Neuronal stem cell (in vitro differentiated cells): ENCODE measurements at regions not wholly inside any gene's neighbourhood (a gene's known extent, or its start where the extent isn't known, plus 50 kb on each side); places are given as distances from the start of the nearest gene placed in this dataset.

ENCODE experiments used
- DNase-seq: peaks from one replicate; pipeline ENCODE4 v3.0.0-alpha.2; 2013; ENCODE audit warnings: low spot score
- H2AFZ ChIP-seq: one replicate; pipeline ENCODE4 v1.6.1; 2013; ENCODE audit warnings: mild to moderate bottlenecking, low read length, inconsistent platforms
- H2AK5ac ChIP-seq: 2 replicates; pipeline ENCODE4 v1.6.1; 2013; ENCODE audit warnings: low read depth, mild to moderate bottlenecking, inconsistent platforms, low read length, moderate library complexity, mixed read lengths
- H2BK120ac ChIP-seq: 2 replicates; pipeline ENCODE4 v1.6.1; 2013; ENCODE audit warnings: low read depth, mild to moderate bottlenecking, inconsistent platforms, low read length, moderate library complexity, mixed read lengths
- H2BK12ac ChIP-seq: one replicate; pipeline ENCODE4 v1.6.1; 2013; ENCODE audit warnings: low read length, inconsistent platforms
- H2BK15ac ChIP-seq: 2 replicates; pipeline ENCODE4 v1.6.1; 2013; ENCODE audit warnings: mild to moderate bottlenecking, low read length, inconsistent platforms, mixed read lengths
- H2BK5ac ChIP-seq: one replicate; pipeline ENCODE4 v1.6.1; 2013; ENCODE audit warnings: inconsistent platforms, mild to moderate bottlenecking, low read length, moderate library complexity
- H3K14ac ChIP-seq: one replicate; pipeline ENCODE4 v1.6.1; 2013; ENCODE audit warnings: low read length, inconsistent platforms
- H3K18ac ChIP-seq: 2 replicates; pipeline ENCODE4 v1.6.1; 2013; ENCODE audit warnings: low read length, inconsistent platforms
- H3K23ac ChIP-seq: 2 replicates; pipeline ENCODE4 v1.6.1; 2013; ENCODE audit warnings: low read depth, mild to moderate bottlenecking, mixed read lengths, low read length, inconsistent platforms; ENCODE audit not compliant: poor library complexity
- H3K27ac ChIP-seq: replicated peaks from 3 replicates; pipeline ENCODE4 v1.5.1; 2013; ENCODE audit warnings: low read length, inconsistent platforms
- H3K27me3 ChIP-seq, 3 experiments: 2 replicates each; pipeline ENCODE4 v1.6.1; 2013; ENCODE audit warnings: low read length in 3 of 3, mild to moderate bottlenecking in 2 of 3, inconsistent platforms in 1 of 3, low read depth in 1 of 3, mixed read lengths in 1 of 3, moderate library complexity in 1 of 3; ENCODE audit not compliant: control insufficient read depth in 3 of 3, insufficient read depth in 3 of 3
- H3K36me3 ChIP-seq, 2 donors: replicated peaks in 1 of 2; 2 replicates each; pipeline ENCODE4 v1.6.1; 2013; ENCODE audit warnings: low read length in 2 of 2; ENCODE audit not compliant: control insufficient read depth in 2 of 2, insufficient read depth in 2 of 2
- H3K4ac ChIP-seq: 2 replicates; pipeline ENCODE4 v1.6.1; 2013; ENCODE audit warnings: inconsistent platforms, mild to moderate bottlenecking, low read length, moderate library complexity
- H3K4me1 ChIP-seq, 2 donors: 1 replicate in 1 of 2; 2 replicates in 1 of 2; pipeline ENCODE4 v1.6.1; 2013; ENCODE audit warnings: low read length in 2 of 2, low read depth in 1 of 2; ENCODE audit not compliant: control insufficient read depth in 2 of 2, insufficient read depth in 1 of 2
- H3K4me2 ChIP-seq: one replicate; pipeline ENCODE4 v1.6.1; 2013; ENCODE audit warnings: mild to moderate bottlenecking, low read length, inconsistent platforms; ENCODE audit not compliant: insufficient read depth, poor library complexity, severe bottlenecking
- H3K4me3 ChIP-seq, 2 donors: 2 replicates each; pipeline ENCODE4 v1.5.1; 2013; ENCODE audit warnings: low read length in 2 of 2, mild to moderate bottlenecking in 2 of 2, inconsistent platforms in 1 of 2, moderate library complexity in 1 of 2
- H3K79me1 ChIP-seq: one replicate; pipeline ENCODE4 v1.6.1; 2013; ENCODE audit warnings: low read depth, mild to moderate bottlenecking, inconsistent platforms, low read length, moderate library complexity
- H3K9ac ChIP-seq: one replicate; pipeline ENCODE4 v1.6.1; 2013; ENCODE audit warnings: mild to moderate bottlenecking, low read depth, low read length, inconsistent platforms; ENCODE audit not compliant: poor library complexity
- H3K9me3 ChIP-seq, 2 donors: replicated peaks in 1 of 2; 2 replicates each; pipeline versions ENCODE3 to v1.6.1; 2013; ENCODE audit warnings: low read length in 2 of 2, mild to moderate bottlenecking in 2 of 2, inconsistent platforms in 1 of 2, low read depth in 1 of 2, mixed read lengths in 1 of 2, moderate library complexity in 1 of 2; ENCODE audit not compliant: control insufficient read depth in 2 of 2, insufficient read depth in 1 of 2
- H4K8ac ChIP-seq: one replicate; pipeline ENCODE4 v1.6.1; 2013; ENCODE audit warnings: low read depth, mild to moderate bottlenecking, inconsistent platforms, low read length, moderate library complexity
- H4K91ac ChIP-seq: one replicate; pipeline ENCODE4 v1.6.1; 2013; ENCODE audit warnings: low read length, low read depth, mild to moderate bottlenecking, inconsistent platforms; ENCODE audit not compliant: poor library complexity
- WGBS, 2 donors: extraction: QIAGEN DNeasy Blood & Tissue Kit; methylation state at CpG; one replicate each; pipeline ENCODE4 v1.1.7; 2013; ENCODE audit warnings: missing lambda C conversion rate in 2 of 2, mixed read lengths in 1 of 2; ENCODE audit not compliant: insufficient read length in 2 of 2, insufficient replicate concordance in 1 of 2; ENCODE audit errors: extremely low coverage in 2 of 2; 5-methylcytosine and 5-hydroxymethylcytosine counted together

DNA sequence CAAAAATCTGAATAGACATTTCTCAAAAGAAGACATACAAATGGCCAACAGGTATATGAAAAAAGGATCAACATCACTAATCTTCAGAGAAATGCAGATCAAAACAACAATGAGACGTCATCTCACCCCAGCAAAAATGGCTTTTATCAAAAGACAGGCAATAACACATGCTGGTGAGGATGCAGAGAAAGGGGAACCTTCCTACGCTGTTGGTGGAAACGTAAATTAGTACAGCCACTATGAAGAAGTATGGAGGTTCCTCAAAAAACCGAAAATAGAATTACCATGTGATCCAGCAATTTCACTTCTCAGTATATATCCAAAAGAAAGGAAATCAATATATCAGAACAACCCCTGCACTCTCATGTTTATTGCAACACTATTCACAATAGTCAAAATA, 65.1 kb upstream of the ATP1B1 start:
- DNase-seq: no peak
- H3K36me3 ChIP-seq: no peaks in the 10 kb centered on the region
- no peak overlapping the region for H2BK15ac ChIP-seq
- H3K4me2 ChIP-seq: no peak overlapping the region
- no peak overlapping the region for H3K14ac ChIP-seq
- no peak overlapping the region for H4K91ac ChIP-seq
- H3K23ac ChIP-seq: no peak overlapping the region
- no peak overlapping the region for H3K18ac ChIP-seq
- no peak overlapping the region for H2BK12ac ChIP-seq
- no peak overlapping the region for H2BK5ac ChIP-seq
- no peak overlapping the region for H2AFZ ChIP-seq
- H3K79me1 ChIP-seq: no peaks in the 10 kb centered on the region
- H3K27ac ChIP-seq: no peak overlapping the region
- no peak overlapping the region for H2BK120ac ChIP-seq
- no peaks in the 10 kb centered on the region for H3K27me3 ChIP-seq
- no peak overlapping the region for H4K8ac ChIP-seq
- no peaks in the 10 kb centered on the region for H3K4me1 ChIP-seq
- H2AK5ac ChIP-seq: no peak overlapping the region
- no CpG with 5 or more reads among the region's 4 CpGs for WGBS, 2 donors
- H3K9me3 ChIP-seq: no peaks in the 10 kb centered on the region
- H3K4me3 ChIP-seq: no peak overlapping the region
- H3K4ac ChIP-seq: no peak overlapping the region
- H3K9ac ChIP-seq: no peak overlapping the region

DNA sequence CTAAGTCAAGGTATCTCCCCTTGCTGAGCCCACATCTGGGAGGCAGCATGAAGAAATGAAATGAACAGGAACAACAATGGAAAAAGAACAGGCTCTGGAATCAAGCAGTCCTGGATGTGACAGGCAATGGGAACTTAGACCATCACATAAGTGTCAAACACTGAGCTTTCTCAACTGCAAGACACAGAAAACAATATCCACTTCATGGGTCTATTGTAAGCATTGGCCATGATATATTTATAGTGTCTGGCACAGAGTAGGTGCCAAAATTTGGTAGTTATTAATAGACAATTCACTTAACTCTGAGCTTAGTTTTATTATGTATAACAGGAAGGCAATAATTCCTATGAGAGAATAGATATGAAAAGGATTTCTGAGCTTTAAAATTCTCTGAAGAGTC, 64.1 kb upstream of the ATP1B1 start:
- Histone ChIP-seq H2BK5ac (no peak overlapping the region), H3K27ac (no peak overlapping the region), H3K18ac (no peak overlapping the region), H3K9me3 (no peaks in the 10 kb centered on the region), H3K14ac (no peak overlapping the region), H3K9ac (no peak overlapping the region), H3K27me3 (no peaks in the 10 kb centered on the region), H2AFZ (no peak overlapping the region), H4K8ac (no peak overlapping the region), H3K4me2 (no peak overlapping the region), H3K23ac (no peak overlapping the region), H4K91ac (no peak overlapping the region), H2BK15ac (no peak overlapping the region), H3K4me1 (no peaks in the 10 kb centered on the region), H3K36me3 (no peaks in the 10 kb centered on the region), H3K4ac (no peak overlapping the region), H2AK5ac (no peak overlapping the region), H2BK120ac (no peak overlapping the region), H2BK12ac (no peak overlapping the region), H3K4me3 (no peak overlapping the region), H3K79me1 (no peaks in the 10 kb centered on the region)
- no peak for DNase-seq

DNA sequence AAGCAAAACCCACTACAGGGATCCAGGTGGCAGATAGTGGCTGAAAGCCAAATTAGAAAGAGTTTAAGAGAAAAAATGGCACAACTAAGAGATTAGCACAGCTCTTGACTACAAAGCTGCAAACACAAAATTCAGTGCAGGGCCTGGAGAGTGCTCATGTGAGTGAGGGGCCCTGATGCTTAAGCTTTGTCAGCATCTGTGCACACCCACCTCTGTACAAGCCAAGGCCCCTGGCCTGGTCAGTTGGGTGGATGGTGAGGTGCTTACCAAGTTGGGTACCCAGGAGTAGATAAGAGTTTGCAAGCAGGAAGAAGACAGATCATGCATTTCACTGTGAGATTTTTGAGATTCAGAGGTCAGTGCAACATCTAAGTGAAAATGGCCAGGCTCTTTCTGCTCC, 62.7 kb upstream of the ATP1B1 start:
- Histone ChIP-seq H4K91ac (no peak overlapping the region), H3K36me3 (no peaks in the 10 kb centered on the region), H3K9me3 (no peaks in the 10 kb centered on the region), H2AK5ac (no peak overlapping the region), H3K4me1 (no peaks in the 10 kb centered on the region), H2BK15ac (no peak overlapping the region), H3K9ac (no peak overlapping the region), H2BK5ac (no peak overlapping the region), H3K23ac (no peak overlapping the region), H2AFZ (no peak overlapping the region), H4K8ac (no peak overlapping the region), H3K4ac (no peak overlapping the region), H3K14ac (no peak overlapping the region), H2BK12ac (no peak overlapping the region), H2BK120ac (no peak overlapping the region), H3K18ac (no peak overlapping the region), H3K4me2 (no peak overlapping the region), H3K27ac (no peak overlapping the region), H3K27me3 (no peaks in the 10 kb centered on the region), H3K4me3 (no peak overlapping the region), H3K79me1 (no peaks in the 10 kb centered on the region)
- DNase-seq: no peak

DNA sequence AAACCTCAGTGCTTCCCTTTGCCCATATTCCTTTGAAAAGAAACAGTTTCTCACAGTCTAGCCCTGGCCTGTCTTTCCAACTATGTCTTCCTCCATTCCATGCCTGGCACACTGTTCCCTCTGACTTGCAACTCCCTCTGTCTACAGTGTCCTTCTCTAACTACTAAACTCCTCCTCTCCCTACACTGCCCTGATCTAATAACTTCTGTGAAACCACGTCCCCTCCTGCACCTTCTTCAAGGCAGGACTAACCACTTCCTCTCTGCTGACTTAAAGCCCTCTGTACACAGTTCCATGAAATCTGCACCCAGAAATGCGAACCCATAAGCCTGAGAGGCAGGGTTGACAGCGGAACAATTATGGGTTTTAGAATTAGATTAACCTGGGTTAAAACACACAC, 62.2 kb upstream of the ATP1B1 start:
- Histone ChIP-seq H3K9ac (no peak overlapping the region), H3K27me3 (no peaks in the 10 kb centered on the region), H3K9me3 (no peaks in the 10 kb centered on the region), H3K36me3 (no peaks in the 10 kb centered on the region), H2AK5ac (no peak overlapping the region), H2BK5ac (no peak overlapping the region), H3K14ac (no peak overlapping the region), H2BK15ac (no peak overlapping the region), H3K4me2 (no peak overlapping the region), H2BK12ac (no peak overlapping the region), H3K4ac (no peak overlapping the region), H2BK120ac (no peak overlapping the region), H3K23ac (no peak overlapping the region), H3K27ac (no peak overlapping the region), H3K79me1 (no peaks in the 10 kb centered on the region), H3K4me1 (peaks cover 0 to 2% of the 10 kb centered on the region in 2 donors), H4K8ac (no peak overlapping the region), H3K4me3 (no peak overlapping the region), H2AFZ (no peak overlapping the region), H4K91ac (no peak overlapping the region), H3K18ac (no peak overlapping the region)
- DNase-seq: no peak
- WGBS, 2 donors: no CpG with 5 or more reads among the region's 3 CpGs
